Gastrocnemius medialis (tissue), 4 donors: ENCODE measurements at regions not wholly inside any gene's neighbourhood (a gene's known extent, or its start where the extent isn't known, plus 50 kb on each side); places are given as distances from the start of the nearest gene placed in this dataset.

Source experiments
- ATAC-seq, 2 donors: fragments of 150-250 bp; one replicate each; pipeline ENCODE4 v1.9.1; 2016
- DNase-seq, 2 donors: peaks; one replicate each; pipeline ENCODE4 v3.0.0-alpha.2; 2019
- H3K27ac ChIP-seq, 4 donors: fragments of 200-600 bp; sonication (generic); 1 replicate in 1 of 4; 2 replicates in 3 of 4; pipeline ENCODE4 v1.5.1; 2016 to 2018; ENCODE audit warnings: mild to moderate bottlenecking in 2 of 4, moderate library complexity in 1 of 4
- H3K27me3 ChIP-seq, 3 donors: fragments of 200-600 bp; sonication (generic) in 2 of 3; 1 replicate in 1 of 3; 2 replicates in 2 of 3; pipeline versions ENCODE4 v1.5.1 to v1.6.0; 2016 to 2019; ENCODE audit warnings: mild to moderate bottlenecking in 1 of 3, moderate library complexity in 1 of 3
- H3K36me3 ChIP-seq, 2 donors: fragments of 200-600 bp; sonication (generic) in 1 of 2; one replicate each; pipeline ENCODE4 v1.5.1; 2017 to 2018
- H3K4me1 ChIP-seq, 2 donors: fragments of 200-600 bp; sonication (generic) in 1 of 2; one replicate each; pipeline ENCODE4 v1.5.1; 2016 to 2017; ENCODE audit warnings: mild to moderate bottlenecking in 2 of 2
- H3K4me3 ChIP-seq, 4 donors: fragments of 200-600 bp; sonication (generic) in 3 of 4; 1 replicate in 1 of 4; 2 replicates in 3 of 4; pipeline ENCODE4 v1.5.1; 2016 to 2019; ENCODE audit warnings: mild to moderate bottlenecking in 2 of 4
- H3K9me3 ChIP-seq, 3 donors: fragments of 200-600 bp; sonication (generic) in 2 of 3; 1 replicate in 1 of 3; 2 replicates in 2 of 3; pipeline ENCODE4 v1.5.1; 2016 to 2019
- POLR2A ChIP-seq, 2 donors: fragments of 450-650 bp; IDR thresholded peaks; one replicate each; pipeline ENCODE4 v1.6.1; 2017; ENCODE audit warnings: antibody characterized with exemption in 2 of 2, mild to moderate bottlenecking in 2 of 2, moderate library complexity in 2 of 2
- in situ Hi-C, 4 donors: fragments of 200-750 bp; cut with MboI; loops; one replicate each; pipeline versions ENCODE4 v1.15.0 to v1.8.0; 2017; ENCODE audit warnings: low sequenced_read_pairs in 4 of 4
- intact Hi-C: fragments of 100-400 bp; cut with DNase I; formaldehyde crosslinking; loops from one replicate; pipeline ENCODE4 v1.15.1; 2023; ENCODE audit warnings: low total_unique reads
- TF ChIP-seq, protein P1 (sequence below), 5 experiments: fragments of 450-650 bp in 3 of 5; fragments of 200-600 bp in 2 of 5; sonication (generic) in 2 of 5; IDR thresholded peaks in 4 of 5; conservative IDR thresholded peaks in 1 of 5; 1 replicate in 4 of 5; 2 replicates in 1 of 5; pipeline ENCODE4 v1.5.1; 2016 to 2019; ENCODE audit warnings: antibody characterized with exemption in 5 of 5, mild to moderate bottlenecking in 3 of 5, moderate library complexity in 3 of 5

DNA sequence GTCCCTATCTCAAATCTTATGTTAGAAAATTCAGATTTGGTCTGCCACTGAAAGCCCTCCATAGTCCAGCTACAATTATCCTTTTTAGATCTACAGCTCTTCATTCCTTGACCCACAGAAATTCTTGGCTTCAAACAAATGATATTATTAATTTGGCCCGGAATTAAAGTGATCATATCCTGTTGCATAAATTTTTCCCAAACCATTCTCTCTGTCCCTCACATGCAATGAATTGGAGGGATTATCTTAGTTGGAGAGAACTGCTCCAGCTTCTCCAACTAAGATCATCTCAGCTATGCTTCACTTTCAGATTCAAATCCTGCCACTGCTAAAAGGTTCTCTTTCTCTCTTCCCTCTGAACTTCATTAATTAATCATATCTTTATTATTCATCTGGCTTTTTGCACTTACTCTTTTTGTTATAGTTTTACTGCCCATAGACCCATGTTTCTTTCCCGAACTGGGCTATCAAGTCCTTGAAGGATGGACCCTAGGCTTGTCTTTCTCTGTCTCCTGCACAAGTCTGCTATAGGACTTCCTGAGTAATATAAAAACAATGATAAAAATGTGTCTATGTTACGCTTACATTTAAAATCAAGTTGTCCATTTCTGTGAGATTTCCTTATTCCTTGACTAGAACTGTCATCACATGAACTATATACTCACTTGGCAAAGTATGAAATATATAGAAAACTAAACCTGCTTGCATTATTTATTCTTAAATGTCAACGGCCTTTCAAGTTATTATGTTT is 493.9 kb upstream of the MARCKS start:
- intact Hi-C loops, result no loop called here
- DNase-seq, result no peak

DNA sequence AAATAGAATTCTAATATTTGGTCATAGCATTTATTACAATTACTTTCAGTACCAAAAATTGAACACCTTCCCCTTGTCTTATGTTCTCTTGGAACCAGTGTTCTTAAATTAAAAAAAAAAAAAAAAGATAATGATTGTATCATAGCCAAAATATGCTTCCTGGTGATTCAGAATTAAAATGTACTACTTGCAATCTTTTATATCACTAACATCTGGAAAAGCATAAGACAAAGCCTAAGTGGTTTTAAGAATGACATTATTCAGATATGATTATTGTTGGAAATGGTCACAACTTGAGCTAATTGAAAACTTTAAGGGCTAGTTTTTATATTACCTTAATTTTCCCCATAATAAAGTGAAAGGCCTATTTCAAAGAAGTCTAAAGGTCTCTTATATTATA is 493.3 kb upstream of the MARCKS start:
- DNase-seq (no peak), ATAC-seq (no peak)
- intact Hi-C loops (no loop called here), in situ Hi-C loops (no loop called here)
- Histone ChIP-seq H3K27me3 (no peaks in the 10 kb centered on the region), H3K4me1 (peaks cover 0 to 7% of the 10 kb centered on the region in 2 donors), H3K36me3 (no peaks in the 10 kb centered on the region), H3K27ac (no peak overlapping the region), H3K9me3 (no peaks in the 10 kb centered on the region), H3K4me3 (no peak overlapping the region)
- TF ChIP-seq, protein P1, sequence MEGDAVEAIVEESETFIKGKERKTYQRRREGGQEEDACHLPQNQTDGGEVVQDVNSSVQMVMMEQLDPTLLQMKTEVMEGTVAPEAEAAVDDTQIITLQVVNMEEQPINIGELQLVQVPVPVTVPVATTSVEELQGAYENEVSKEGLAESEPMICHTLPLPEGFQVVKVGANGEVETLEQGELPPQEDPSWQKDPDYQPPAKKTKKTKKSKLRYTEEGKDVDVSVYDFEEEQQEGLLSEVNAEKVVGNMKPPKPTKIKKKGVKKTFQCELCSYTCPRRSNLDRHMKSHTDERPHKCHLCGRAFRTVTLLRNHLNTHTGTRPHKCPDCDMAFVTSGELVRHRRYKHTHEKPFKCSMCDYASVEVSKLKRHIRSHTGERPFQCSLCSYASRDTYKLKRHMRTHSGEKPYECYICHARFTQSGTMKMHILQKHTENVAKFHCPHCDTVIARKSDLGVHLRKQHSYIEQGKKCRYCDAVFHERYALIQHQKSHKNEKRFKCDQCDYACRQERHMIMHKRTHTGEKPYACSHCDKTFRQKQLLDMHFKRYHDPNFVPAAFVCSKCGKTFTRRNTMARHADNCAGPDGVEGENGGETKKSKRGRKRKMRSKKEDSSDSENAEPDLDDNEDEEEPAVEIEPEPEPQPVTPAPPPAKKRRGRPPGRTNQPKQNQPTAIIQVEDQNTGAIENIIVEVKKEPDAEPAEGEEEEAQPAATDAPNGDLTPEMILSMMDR (IDR thresholded peaks at IDR 0.05 in 4 of 5, conservative IDR thresholded peaks at IDR 0.05 in 1 of 5), result no peak
- TF ChIP-seq POLR2A (IDR thresholded peaks at IDR 0.05), result no peak

More for the DNA sequence above, 493.9 kb upstream of the MARCKS start:
- no peak for TF ChIP-seq POLR2A (IDR thresholded peaks at IDR 0.05)
- TF ChIP-seq, protein P1 (IDR thresholded peaks at IDR 0.05 in 4 of 5, conservative IDR thresholded peaks at IDR 0.05 in 1 of 5), result no peak
- Histone ChIP-seq H3K4me1 (peaks cover 0 to 7% of the 10 kb centered on the region in 2 donors), H3K9me3 (no peaks in the 10 kb centered on the region), H3K27ac (no peak overlapping the region), H3K27me3 (no peaks in the 10 kb centered on the region), H3K4me3 (no peak overlapping the region), H3K36me3 (no peaks in the 10 kb centered on the region)
- ATAC-seq, result no peak
- in situ Hi-C loops, result no loop called here

DNA sequence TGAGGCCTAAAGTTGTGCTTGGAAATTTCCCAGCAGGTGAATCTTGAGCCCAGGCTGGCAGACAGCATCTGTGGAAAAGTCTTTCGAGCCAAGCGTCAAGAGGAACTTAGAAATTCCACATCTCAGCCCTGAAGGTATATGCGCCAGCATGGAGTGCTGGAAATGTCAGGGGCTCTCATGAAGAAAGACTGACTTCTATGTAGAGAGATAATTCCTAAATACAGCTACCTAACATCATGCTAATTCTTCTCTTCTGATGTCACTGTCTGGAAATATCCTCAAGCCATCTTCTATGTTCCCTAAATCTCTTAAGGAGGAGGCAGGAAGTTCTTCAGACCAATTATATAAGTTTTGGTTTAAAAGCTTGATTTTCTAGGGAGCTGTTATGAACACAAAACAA is 492.4 kb upstream of the MARCKS start:
- in situ Hi-C loops, result no loop called here
- Histone ChIP-seq H3K27ac (no peak overlapping the region), H3K4me3 (no peak overlapping the region), H3K4me1 (peaks cover 0 to 3% of the 10 kb centered on the region in 2 donors), H3K27me3 (no peaks in the 10 kb centered on the region), H3K36me3 (no peaks in the 10 kb centered on the region), H3K9me3 (no peaks in the 10 kb centered on the region)
- ATAC-seq (no peak), DNase-seq (no peak)
- intact Hi-C loops, result no loop called here
- TF ChIP-seq, protein P1 (IDR thresholded peaks at IDR 0.05 in 4 of 5, conservative IDR thresholded peaks at IDR 0.05 in 1 of 5), result no peak
- no peak for TF ChIP-seq POLR2A (IDR thresholded peaks at IDR 0.05)

DNA sequence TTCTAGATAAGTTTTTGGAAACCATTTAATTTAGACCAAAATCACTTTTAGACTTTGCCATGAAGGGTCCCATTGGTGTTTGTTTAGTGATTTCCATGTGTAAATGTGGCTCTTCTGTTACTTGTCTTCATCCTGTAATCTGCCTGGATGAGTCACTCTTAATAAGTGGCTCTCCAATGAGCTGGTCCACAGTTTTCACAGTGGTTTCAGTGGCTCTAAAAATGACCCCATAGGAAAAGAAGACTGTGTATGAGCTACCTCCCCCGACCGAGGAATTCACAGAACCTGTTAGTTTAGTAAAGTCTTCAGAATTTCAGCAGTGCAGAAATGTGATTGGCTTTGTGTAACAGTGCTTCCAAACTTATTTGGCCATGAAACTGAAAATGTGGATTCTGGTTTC is 492.0 kb upstream of the MARCKS start:
- intact Hi-C loops (no loop called here), in situ Hi-C loops (no loop called here)
- Histone ChIP-seq H3K36me3 (no peaks in the 10 kb centered on the region), H3K27ac (no peak overlapping the region), H3K4me3 (no peak overlapping the region), H3K9me3 (no peaks in the 10 kb centered on the region), H3K4me1 (no peaks in the 10 kb centered on the region), H3K27me3 (no peaks in the 10 kb centered on the region)
- DNase-seq (no peak), ATAC-seq (no peak)
- TF ChIP-seq, protein P1 (IDR thresholded peaks at IDR 0.05 in 4 of 5, conservative IDR thresholded peaks at IDR 0.05 in 1 of 5), result no peak
- TF ChIP-seq POLR2A (IDR thresholded peaks at IDR 0.05), result no peak

DNA sequence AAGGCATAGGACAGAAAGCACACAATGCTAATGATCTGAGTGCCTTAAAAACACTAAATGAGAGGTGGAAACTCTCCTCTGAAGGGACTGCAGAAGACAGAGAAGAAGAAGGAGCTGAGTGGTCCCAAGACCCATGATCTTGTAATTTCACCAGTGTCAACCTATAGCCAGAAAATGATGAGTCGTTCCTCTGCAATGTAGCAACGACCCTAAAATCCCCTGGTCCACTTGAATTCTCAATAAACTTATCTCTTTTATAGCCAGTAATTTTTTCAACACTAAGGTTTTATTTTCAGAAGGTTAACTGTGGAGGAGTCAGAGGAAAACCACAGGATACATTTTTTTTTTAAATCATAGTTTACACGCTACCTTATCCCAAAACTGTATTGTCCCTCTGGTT is 490.6 kb upstream of the MARCKS start:
- H3K9me3 ChIP-seq, result no peaks in the 10 kb centered on the region
- ATAC-seq, result no peak
- no peaks in the 10 kb centered on the region for H3K4me1 ChIP-seq
- no peak overlapping the region for H3K4me3 ChIP-seq
- intact Hi-C loops (no loop called here), in situ Hi-C loops (no loop called here)
- H3K36me3 ChIP-seq, result no peaks in the 10 kb centered on the region
- H3K27me3 ChIP-seq, result no peaks in the 10 kb centered on the region
- TF ChIP-seq, protein P1 (IDR thresholded peaks at IDR 0.05 in 4 of 5, conservative IDR thresholded peaks at IDR 0.05 in 1 of 5), result no peak
- no peak for TF ChIP-seq POLR2A (IDR thresholded peaks at IDR 0.05)
- DNase-seq, result no peak
- H3K27ac ChIP-seq, result no peak overlapping the region
